Thymus (tissue), 11 donors: ENCODE measurements at regions not wholly inside any gene's neighbourhood (a gene's known extent, or its start where the extent isn't known, plus 50 kb on each side); places are given as distances from the start of the nearest gene placed in this dataset.

Experiments used
- DNase-seq, 9 donors: peaks; one replicate each; pipeline ENCODE4 v3.0.0-alpha.2; 2013; ENCODE audit warnings: low spot score in 9 of 9, low read depth in 6 of 9, missing footprints in 1 of 9
- H3K27ac ChIP-seq, 2 donors: one replicate each; pipeline ENCODE4 v1.5.1; 2013; ENCODE audit warnings: control low read depth in 1 of 2, low read depth in 1 of 2, low read length in 1 of 2, mild to moderate bottlenecking in 1 of 2, moderate library complexity in 1 of 2
- H3K27me3 ChIP-seq, 2 donors: one replicate each; pipeline ENCODE4 v1.5.1; 2013; ENCODE audit warnings: low read length in 1 of 2; ENCODE audit not compliant: control insufficient read depth in 2 of 2, insufficient read depth in 1 of 2
- H3K36me3 ChIP-seq, 2 donors: one replicate each; pipeline ENCODE4 v1.5.1; 2013; ENCODE audit warnings: low read length in 1 of 2, mild to moderate bottlenecking in 1 of 2, moderate library complexity in 1 of 2; ENCODE audit not compliant: control insufficient read depth in 2 of 2, insufficient read depth in 2 of 2
- H3K4me1 ChIP-seq, 2 donors: one replicate each; pipeline ENCODE4 v1.5.1; 2013; ENCODE audit warnings: low read length in 2 of 2; ENCODE audit not compliant: control insufficient read depth in 2 of 2, insufficient read depth in 2 of 2
- H3K4me3 ChIP-seq, 2 donors: one replicate each; pipeline ENCODE4 v1.5.1; 2013; ENCODE audit warnings: low read length in 2 of 2, control low read depth in 1 of 2, mild to moderate bottlenecking in 1 of 2
- H3K9me3 ChIP-seq, 2 donors: one replicate each; pipeline ENCODE4 v1.5.1; 2013; ENCODE audit warnings: low read length in 1 of 2, mild to moderate bottlenecking in 1 of 2; ENCODE audit not compliant: control insufficient read depth in 2 of 2, insufficient read depth in 1 of 2
- WGBS: extraction: QIAGEN DNeasy Blood & Tissue Kit; methylation state at CpG from one replicate; pipeline ENCODE4 v1.1.7; 2013; 5-methylcytosine and 5-hydroxymethylcytosine counted together
- donor health status: healthy.

DNA sequence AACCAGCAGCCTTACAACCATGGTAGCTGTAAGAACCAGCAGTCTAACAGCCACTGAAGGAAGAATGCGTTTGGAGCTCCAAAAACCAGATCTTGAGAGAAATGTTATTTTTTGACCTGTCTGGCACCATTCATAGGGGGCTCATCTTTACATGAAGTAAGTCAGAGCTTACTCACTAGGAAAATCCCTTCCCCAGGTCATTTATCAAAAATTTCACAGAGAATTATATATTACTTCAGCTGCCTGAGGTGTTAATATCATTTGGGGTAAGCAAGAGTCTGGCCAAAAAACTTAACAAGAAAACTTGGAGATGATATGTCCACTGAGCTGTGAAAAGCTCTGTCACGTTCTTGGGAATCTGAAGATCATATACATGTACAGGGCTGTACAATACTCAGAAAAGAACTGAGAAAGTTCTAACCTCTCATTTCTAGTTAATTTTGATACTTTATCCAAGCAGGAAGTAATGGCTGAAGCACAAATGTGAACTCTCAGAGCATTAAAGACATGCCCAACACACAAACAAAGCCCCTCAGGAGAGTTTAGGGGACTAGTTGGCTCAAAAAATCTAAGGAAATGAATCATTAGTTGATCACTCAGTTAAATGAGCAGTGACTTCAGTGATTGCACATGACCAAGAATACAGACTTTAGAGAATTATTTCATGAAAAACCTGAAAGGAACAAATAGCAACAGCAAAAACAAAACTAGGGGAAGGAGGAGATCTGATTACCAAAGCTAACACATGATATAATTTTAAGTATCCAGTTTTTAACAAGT, 681.1 kb downstream of the LTN1 start:
- peak in 2 of 9 donors; percentile 2 for DNase-seq
- no peak overlapping the region for H3K27ac ChIP-seq
- 88% methylated on average over 2 of the region's 2 CpGs for WGBS
- H3K4me1 ChIP-seq: no peaks in the 10 kb centered on the region
- H3K27me3 ChIP-seq: no peaks in the 10 kb centered on the region
- H3K36me3 ChIP-seq: no peaks in the 10 kb centered on the region
- no peaks in the 10 kb centered on the region for H3K9me3 ChIP-seq
- no peak overlapping the region for H3K4me3 ChIP-seq

- Histone ChIP-seq H3K9me3 (no peaks in the 10 kb centered on the region), H3K4me3 (no peak overlapping the region), H3K36me3 (no peaks in the 10 kb centered on the region), H3K27me3 (no peaks in the 10 kb centered on the region), H3K27ac (no peak overlapping the region), H3K4me1 (no peaks in the 10 kb centered on the region)
- DNase-seq: no peak
Measured at GRCh38 chr21:28310711-28311110, 682.0 kb downstream of the LTN1 start.

DNA sequence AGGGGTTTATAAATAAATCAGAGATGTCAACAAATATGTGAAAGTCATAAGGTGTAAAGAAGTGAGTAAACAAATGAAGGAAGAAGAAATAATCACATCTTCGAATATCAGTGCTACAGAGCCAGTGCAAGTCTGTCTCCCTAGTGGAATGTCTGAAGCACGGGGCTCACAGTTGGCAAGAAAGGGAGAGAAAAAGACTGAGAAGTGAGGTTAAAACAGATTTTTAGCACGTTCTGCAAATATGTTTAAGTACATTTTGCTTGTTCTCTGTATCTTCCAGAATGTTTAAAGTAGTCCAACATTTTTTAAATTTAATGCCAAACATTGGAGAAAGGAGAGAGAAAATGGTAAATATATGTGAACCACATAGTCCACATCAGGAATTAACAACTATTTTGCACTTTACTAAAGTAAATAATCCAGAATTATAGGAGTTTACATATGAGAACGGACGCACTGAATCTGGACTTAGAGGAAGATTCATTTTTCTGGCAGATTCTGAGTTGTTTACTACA, 682.4 kb downstream of the LTN1 start:
- no peaks in the 10 kb centered on the region for H3K4me1 ChIP-seq
- DNase-seq: no peak
- no peaks in the 10 kb centered on the region for H3K36me3 ChIP-seq
- no peaks in the 10 kb centered on the region for H3K27me3 ChIP-seq
- no peaks in the 10 kb centered on the region for H3K9me3 ChIP-seq
- no peak overlapping the region for H3K4me3 ChIP-seq
- H3K27ac ChIP-seq: no peak overlapping the region
- WGBS: 87% methylated on average over 5 of the region's 5 CpGs

DNA sequence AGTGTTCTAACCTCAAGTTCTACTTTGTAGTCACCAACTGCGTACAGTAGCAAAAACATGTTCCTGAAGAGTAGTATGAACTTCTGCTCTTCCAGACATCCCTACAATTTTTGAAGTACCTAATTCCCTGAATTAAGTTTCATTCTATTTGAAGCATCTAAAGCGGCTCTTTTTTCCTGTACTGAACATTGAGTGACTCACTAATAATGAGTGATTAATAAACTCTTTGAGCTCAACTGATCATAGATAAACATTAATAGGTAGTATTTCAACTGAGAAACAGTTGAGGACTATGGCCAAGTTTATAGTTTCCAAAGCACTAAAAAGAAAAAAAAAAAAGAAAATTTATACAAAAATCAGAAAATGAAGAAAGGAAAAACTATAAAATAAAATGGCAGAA, 683.1 kb downstream of the LTN1 start:
- no peak for DNase-seq
- Histone ChIP-seq H3K4me3 (no peak overlapping the region), H3K27me3 (no peaks in the 10 kb centered on the region), H3K4me1 (no peaks in the 10 kb centered on the region), H3K36me3 (no peaks in the 10 kb centered on the region), H3K9me3 (no peaks in the 10 kb centered on the region), H3K27ac (no peak overlapping the region)
- 92% methylated on average over 2 of the region's 2 CpGs for WGBS

DNA sequence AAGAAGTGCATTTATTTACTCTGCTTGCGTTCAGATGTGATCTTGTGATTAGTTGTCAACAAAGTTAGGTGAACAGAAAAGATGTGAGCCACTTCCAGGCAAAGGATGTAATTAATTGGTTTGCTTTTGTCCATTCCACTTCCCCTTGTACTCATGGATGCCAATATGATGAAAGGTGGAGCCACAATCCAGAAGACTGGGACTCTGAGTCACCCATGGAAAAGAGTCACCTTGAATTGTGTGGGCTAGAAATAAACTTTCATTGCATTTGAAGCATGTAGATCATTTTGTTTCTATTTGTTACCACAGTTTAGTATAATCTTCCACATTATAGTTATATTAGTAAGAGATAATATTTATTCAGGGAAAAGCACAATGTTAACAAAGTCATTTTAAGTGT, 684.2 kb downstream of the LTN1 start:
- no peaks in the 10 kb centered on the region for H3K9me3 ChIP-seq
- H3K36me3 ChIP-seq: no peaks in the 10 kb centered on the region
- no peak overlapping the region for H3K4me3 ChIP-seq
- H3K27me3 ChIP-seq: no peaks in the 10 kb centered on the region
- no peaks in the 10 kb centered on the region for H3K4me1 ChIP-seq
- no peak for DNase-seq
- 94% methylated on average over 1 of the region's 1 CpG for WGBS
- H3K27ac ChIP-seq: no peak overlapping the region

DNA sequence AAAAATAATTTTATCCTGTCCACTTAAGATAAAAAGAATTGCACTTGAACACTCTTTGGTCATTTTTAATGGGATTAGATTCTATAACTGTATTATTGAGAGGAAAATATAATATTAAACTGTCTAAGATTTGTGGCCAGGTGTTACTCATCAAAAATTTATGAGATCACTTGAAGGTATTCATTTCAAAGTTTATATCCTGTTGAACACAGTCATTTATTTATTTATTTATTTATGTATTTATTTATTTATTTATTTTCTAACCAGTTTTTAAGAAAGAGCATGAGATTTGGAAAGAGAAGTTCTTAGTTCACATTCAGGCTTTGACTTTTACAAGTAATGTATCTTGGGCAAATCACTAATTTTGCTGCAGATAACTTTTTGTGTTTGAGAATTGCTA, 692.7 kb downstream of the LTN1 start:
- Histone ChIP-seq H3K36me3 (no peaks in the 10 kb centered on the region), H3K4me3 (no peak overlapping the region), H3K4me1 (no peaks in the 10 kb centered on the region), H3K9me3 (no peaks in the 10 kb centered on the region), H3K27ac (no peak overlapping the region), H3K27me3 (no peaks in the 10 kb centered on the region)
- no peak for DNase-seq

GRCh38 chr21:28298251-28298672, 694.4 kb downstream of the LTN1 start:
- no peaks in the 10 kb centered on the region for H3K9me3 ChIP-seq
- no peaks in the 10 kb centered on the region for H3K4me1 ChIP-seq
- no peak for DNase-seq
- H3K4me3 ChIP-seq: no peak overlapping the region
- H3K27me3 ChIP-seq: no peaks in the 10 kb centered on the region
- H3K27ac ChIP-seq: no peak overlapping the region
- no peaks in the 10 kb centered on the region for H3K36me3 ChIP-seq

DNA sequence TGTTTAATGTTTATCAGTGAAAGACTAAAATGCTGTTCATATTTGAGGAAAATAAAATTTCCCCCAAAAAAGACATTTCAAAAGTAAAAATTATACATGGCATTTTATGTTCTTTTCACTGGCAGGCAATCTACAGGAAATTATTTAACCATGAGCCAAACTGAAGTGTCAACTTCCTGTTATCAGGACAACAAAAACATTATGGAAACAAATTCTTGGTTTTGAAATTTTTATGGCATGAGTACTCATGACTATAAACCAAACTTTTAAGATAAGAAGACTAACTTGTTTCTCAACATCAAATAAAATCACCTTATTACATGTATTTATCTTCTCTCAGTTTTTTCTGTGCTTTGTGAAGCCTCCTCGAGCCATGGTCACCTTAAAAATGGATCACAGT, 698.6 kb downstream of the LTN1 start:
- Histone ChIP-seq H3K36me3 (no peaks in the 10 kb centered on the region), H3K4me1 (no peaks in the 10 kb centered on the region), H3K27ac (no peak overlapping the region), H3K27me3 (no peaks in the 10 kb centered on the region), H3K9me3 (peaks cover 0 to 6% of the 10 kb centered on the region in 2 donors), H3K4me3 (no peak overlapping the region)
- 73% methylated on average over 1 of the region's 1 CpG for WGBS
- DNase-seq: no peak

- Histone ChIP-seq H3K36me3 (no peaks in the 10 kb centered on the region), H3K27me3 (no peaks in the 10 kb centered on the region), H3K4me1 (no peaks in the 10 kb centered on the region), H3K4me3 (no peak overlapping the region), H3K27ac (peak overlapping the region in 1 of 2 donors; percentile 2), H3K9me3 (no peaks in the 10 kb centered on the region)
- no peak for DNase-seq
- WGBS: 64% methylated on average over 4 of the region's 4 CpGs
Measured at GRCh38 chr21:28283641-28284490, 708.8 kb downstream of the LTN1 start.
